ENCODE measurements at regions not wholly inside any gene's neighbourhood (a gene's known extent, or its start where the extent isn't known, plus 50 kb on each side); places are given as distances from the start of the nearest gene placed in this dataset.

DNA sequence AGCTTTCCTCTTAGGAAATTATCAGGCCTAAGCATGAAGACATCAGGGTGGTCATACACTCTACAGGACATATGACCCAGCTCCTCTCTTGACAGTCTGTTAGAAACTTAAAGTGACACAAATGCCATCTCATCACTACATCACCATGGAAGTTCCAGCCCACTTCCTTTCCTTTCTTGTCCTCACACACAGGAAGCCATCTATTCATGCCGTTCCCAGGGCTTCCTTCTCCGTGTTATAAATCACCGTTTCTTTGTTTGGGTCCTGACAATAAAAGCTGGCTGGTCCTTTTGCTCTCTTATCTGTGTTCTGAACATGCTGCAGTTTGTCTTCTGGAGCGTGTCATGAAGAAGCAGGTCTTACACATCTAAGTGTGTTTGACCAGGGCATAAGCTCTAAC lies 692.1 kb upstream of the CELF4 start:
- Histone ChIP-seq H3F3A (ENCODE audit: control insufficient read depth, insufficient read depth) (no peaks in the 10 kb centered on the region), H3K4me3 (ENCODE audit: low read length) (no peak overlapping the region), H3K9me3 (ENCODE audit: control insufficient read depth, insufficient read depth, low read length) (no peaks in the 10 kb centered on the region), H3K9me2 (replicated peaks; ENCODE audit: control insufficient read depth, low read length) (no peaks in the 10 kb centered on the region), H3K4me1 (ENCODE audit: control insufficient read depth, low read length) (no peaks in the 10 kb centered on the region), H3K36me3 (ENCODE audit: control insufficient read depth, low read length) (no peaks in the 10 kb centered on the region), H3K4me2 (ENCODE audit: low read length) (no peak overlapping the region), H4K20me1 (ENCODE audit: control insufficient read depth, insufficient read depth, low read depth, low read length) (no peaks in the 10 kb centered on the region), H3K27me3 (ENCODE audit: control insufficient read depth, low read length) (no peaks in the 10 kb centered on the region), H3K79me2 (ENCODE audit: control insufficient read depth, low read length) (no peaks in the 10 kb centered on the region), H3K27ac (ENCODE audit: low read depth, low read length) (no peak overlapping the region)
- TF ChIP-seq EZH2phosphoT487 (IDR thresholded peaks at IDR 0.05; ENCODE audit: borderline replicate concordance, low read length) = no peak
- TF ChIP-seq, protein P1, sequence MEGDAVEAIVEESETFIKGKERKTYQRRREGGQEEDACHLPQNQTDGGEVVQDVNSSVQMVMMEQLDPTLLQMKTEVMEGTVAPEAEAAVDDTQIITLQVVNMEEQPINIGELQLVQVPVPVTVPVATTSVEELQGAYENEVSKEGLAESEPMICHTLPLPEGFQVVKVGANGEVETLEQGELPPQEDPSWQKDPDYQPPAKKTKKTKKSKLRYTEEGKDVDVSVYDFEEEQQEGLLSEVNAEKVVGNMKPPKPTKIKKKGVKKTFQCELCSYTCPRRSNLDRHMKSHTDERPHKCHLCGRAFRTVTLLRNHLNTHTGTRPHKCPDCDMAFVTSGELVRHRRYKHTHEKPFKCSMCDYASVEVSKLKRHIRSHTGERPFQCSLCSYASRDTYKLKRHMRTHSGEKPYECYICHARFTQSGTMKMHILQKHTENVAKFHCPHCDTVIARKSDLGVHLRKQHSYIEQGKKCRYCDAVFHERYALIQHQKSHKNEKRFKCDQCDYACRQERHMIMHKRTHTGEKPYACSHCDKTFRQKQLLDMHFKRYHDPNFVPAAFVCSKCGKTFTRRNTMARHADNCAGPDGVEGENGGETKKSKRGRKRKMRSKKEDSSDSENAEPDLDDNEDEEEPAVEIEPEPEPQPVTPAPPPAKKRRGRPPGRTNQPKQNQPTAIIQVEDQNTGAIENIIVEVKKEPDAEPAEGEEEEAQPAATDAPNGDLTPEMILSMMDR (IDR thresholded peaks at IDR 0.05; ENCODE audit: low read depth, low read length, poor library complexity, severe bottlenecking) = no peak

DNA sequence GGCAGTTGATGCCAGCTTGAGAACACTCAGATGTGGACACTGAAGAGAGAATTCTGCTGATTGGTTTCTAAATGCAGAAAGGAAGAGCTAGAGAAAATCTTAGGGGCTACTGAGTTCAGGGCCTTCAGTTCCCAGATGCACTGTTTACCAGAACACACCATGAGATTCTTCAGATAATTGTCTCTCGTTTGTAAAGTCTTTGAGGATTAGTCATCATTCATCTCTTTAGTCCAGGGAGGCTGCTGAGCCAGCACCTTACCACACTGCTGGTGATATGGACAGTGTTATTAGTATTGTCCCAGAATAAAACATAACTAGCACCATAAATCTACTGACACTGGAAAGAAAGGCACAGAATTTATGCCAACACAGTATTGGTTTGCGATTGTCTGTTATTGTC lies 690.8 kb upstream of the CELF4 start:
- H3K4me2 ChIP-seq (ENCODE audit: low read length) = no peak overlapping the region
- no peaks in the 10 kb centered on the region for H3K4me1 ChIP-seq (ENCODE audit: control insufficient read depth, low read length)
- H3K4me3 ChIP-seq (ENCODE audit: low read length) = no peak overlapping the region
- no peaks in the 10 kb centered on the region for H4K20me1 ChIP-seq (ENCODE audit: control insufficient read depth, insufficient read depth, low read depth, low read length)
- H3K9me3 ChIP-seq (ENCODE audit: control insufficient read depth, insufficient read depth, low read length) = no peaks in the 10 kb centered on the region
- no peaks in the 10 kb centered on the region for H3F3A ChIP-seq (ENCODE audit: control insufficient read depth, insufficient read depth)
- no peaks in the 10 kb centered on the region for H3K9me2 ChIP-seq (replicated peaks; ENCODE audit: control insufficient read depth, low read length)
- H3K79me2 ChIP-seq (ENCODE audit: control insufficient read depth, low read length) = no peaks in the 10 kb centered on the region
- H3K36me3 ChIP-seq (ENCODE audit: control insufficient read depth, low read length) = no peaks in the 10 kb centered on the region
- no peak overlapping the region for H3K27ac ChIP-seq (ENCODE audit: low read depth, low read length)
- TF ChIP-seq, protein P1 (IDR thresholded peaks at IDR 0.05; ENCODE audit: low read depth, low read length, poor library complexity, severe bottlenecking) = no peak
- no peak for TF ChIP-seq EZH2phosphoT487 (IDR thresholded peaks at IDR 0.05; ENCODE audit: borderline replicate concordance, low read length)
- H3K27me3 ChIP-seq (ENCODE audit: control insufficient read depth, low read length) = no peaks in the 10 kb centered on the region

DNA sequence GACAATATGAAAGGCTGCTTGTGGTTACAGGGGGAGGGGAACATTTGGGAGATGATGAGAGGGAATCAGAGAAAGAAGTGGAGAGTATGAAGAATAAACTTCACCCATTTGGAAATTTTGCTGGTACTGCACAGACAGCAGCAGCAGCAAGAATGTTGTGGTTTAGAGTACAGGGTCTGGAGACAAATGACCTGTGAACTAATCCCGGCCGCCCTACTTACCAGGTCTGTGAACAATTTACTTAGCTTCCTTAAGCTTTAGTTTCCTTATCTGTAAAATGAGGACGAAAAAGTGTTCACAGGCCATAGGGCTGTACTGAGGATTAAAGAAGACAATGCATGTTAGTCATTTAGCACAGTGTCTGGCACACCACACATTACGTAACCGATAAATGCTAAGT lies 685.4 kb upstream of the CELF4 start:
- Histone ChIP-seq H3K9me3 (ENCODE audit: control insufficient read depth, insufficient read depth, low read length) (no peaks in the 10 kb centered on the region), H3K36me3 (ENCODE audit: control insufficient read depth, low read length) (no peaks in the 10 kb centered on the region)

More for the DNA sequence above, 685.4 kb upstream of the CELF4 start:
- no peaks in the 10 kb centered on the region for H4K20me1 ChIP-seq (ENCODE audit: control insufficient read depth, insufficient read depth, low read depth, low read length)
- no peaks in the 10 kb centered on the region for H3K27me3 ChIP-seq (ENCODE audit: control insufficient read depth, low read length)
- H3F3A ChIP-seq (ENCODE audit: control insufficient read depth, insufficient read depth) = no peaks in the 10 kb centered on the region
- no peaks in the 10 kb centered on the region for H3K9me2 ChIP-seq (replicated peaks; ENCODE audit: control insufficient read depth, low read length)
- H3K27ac ChIP-seq (ENCODE audit: low read depth, low read length) = no peak overlapping the region
- TF ChIP-seq, protein P1 (IDR thresholded peaks at IDR 0.05; ENCODE audit: low read depth, low read length, poor library complexity, severe bottlenecking) = no peak
- no peak overlapping the region for H3K4me2 ChIP-seq (ENCODE audit: low read length)
- H3K4me3 ChIP-seq (ENCODE audit: low read length) = no peak overlapping the region
- no peaks in the 10 kb centered on the region for H3K79me2 ChIP-seq (ENCODE audit: control insufficient read depth, low read length)
- no peaks in the 10 kb centered on the region for H3K4me1 ChIP-seq (ENCODE audit: control insufficient read depth, low read length)

All from DOHH2 (cell line).